ENCODE measurements at regions not wholly inside any gene's neighbourhood (a gene's known extent, or its start where the extent isn't known, plus 50 kb on each side); places are given as distances from the start of the nearest gene placed in this dataset.
A peak's percentile ranks its signal among the peaks of the same experiment; 100 is the strongest.

GRCh38 chrX:37904833-37905232, 57.5 kb upstream of the DYNLT3 start:
- H3K27me3 ChIP-seq (ENCODE audit: control insufficient read depth in 4 of 4, insufficient read depth in 4 of 4, low read length in 3 of 4), result no peaks in the 10 kb centered on the region
- H3K36me3 ChIP-seq (ENCODE audit: control insufficient read depth in 4 of 4, insufficient read depth in 3 of 4, low read depth in 1 of 4, low read length in 3 of 4), result peaks cover 0 to 2% (median under 1%) of the 10 kb centered on the region in 4 donors
- peaks cover 0 to 12% (median 6%) of the 10 kb centered on the region in 4 donors for H3K4me1 ChIP-seq (ENCODE audit: control insufficient read depth in 4 of 4, insufficient read depth in 4 of 4, low read length in 3 of 4)
- H3K9ac ChIP-seq (ENCODE audit: low read depth in 1 of 2, low read length in 2 of 2), result no peak overlapping the region
- peak in 1 of 2 donors; percentile 7 for TF ChIP-seq RAD21 (IDR thresholded peaks at IDR 0.05)
- TF ChIP-seq GABPA (IDR thresholded peaks at IDR 0.05 in 1 of 2, conservative IDR thresholded peaks at IDR 0.05 in 1 of 2), result no peak
- TF ChIP-seq HNF4G (IDR thresholded peaks at IDR 0.05), result no peak
- peak; percentile 35 to 66 for TF ChIP-seq RXRA (IDR thresholded peaks at IDR 0.05)
- TF ChIP-seq ZBTB33 (IDR thresholded peaks at IDR 0.05), result no peak
- no peak for TF ChIP-seq SP1 (IDR thresholded peaks at IDR 0.05)
- TF ChIP-seq REST (IDR thresholded peaks at IDR 0.05), result no peak
- peak in 1 of 2 donors; percentile 49 for TF ChIP-seq HNF4A (conservative IDR thresholded peaks at IDR 0.05)
- TF ChIP-seq EGR1 (IDR thresholded peaks at IDR 0.05; ENCODE audit: low read depth in 2 of 2), result no peak
- TF ChIP-seq TAF1 (conservative IDR thresholded peaks at IDR 0.05), result no peak
- no peak for TF ChIP-seq YY1 (IDR thresholded peaks at IDR 0.05)
- no peak for TF ChIP-seq NR2F2 (IDR thresholded peaks at IDR 0.05)
- no peak for TF ChIP-seq MAX (IDR thresholded peaks at IDR 0.05)
- TF ChIP-seq ATF3 (IDR thresholded peaks at IDR 0.05), result peak; percentile 61
- no peak for TF ChIP-seq CTCF (IDR thresholded peaks at IDR 0.05; ENCODE audit: low read depth, low read length, missing input control)
- peak; percentile 63 to 94 for TF ChIP-seq JUND (IDR thresholded peaks at IDR 0.05)
- TF ChIP-seq FOXA1 (IDR thresholded peaks at IDR 0.05), result no peak
- DNase-seq (ENCODE audit: low spot score), result no peak
- peaks cover 0 to 3% (median 0%) of the 10 kb centered on the region in 4 donors for H3K9me3 ChIP-seq (ENCODE audit: control insufficient read depth in 4 of 4, low read length in 3 of 4)
- H3K27ac ChIP-seq (ENCODE audit: low read depth in 1 of 2, low read length in 2 of 2), result no peak overlapping the region
- 42% methylated on average over 2 of the region's 2 CpGs for WGBS
- H3K4me3 ChIP-seq (ENCODE audit: low read depth in 1 of 3, low read length in 3 of 3), result no peak overlapping the region
